Testis (tissue), 2 donors: ENCODE measurements at regions not wholly inside any gene's neighbourhood (a gene's known extent, or its start where the extent isn't known, plus 50 kb on each side); places are given as distances from the start of the nearest gene placed in this dataset.

Source experiments
- DNase-seq: peaks from one replicate; pipeline ENCODE4 v3.0.0-alpha.2; 2019
- H3K27ac ChIP-seq, 2 donors: fragments of 200-600 bp; sonication (generic); one replicate each; pipeline ENCODE4 v1.5.1; 2019
- H3K27me3 ChIP-seq: fragments of 200-600 bp; sonication (generic); one replicate; pipeline ENCODE4 v1.5.1; 2019
- H3K36me3 ChIP-seq: fragments of 200-600 bp; sonication (generic); one replicate; pipeline ENCODE4 v1.5.1; 2017; ENCODE audit warnings: low read depth; ENCODE audit errors: missing control alignments
- H3K4me1 ChIP-seq: fragments of 200-600 bp; sonication (generic); one replicate; pipeline ENCODE4 v1.5.1; 2019
- H3K4me3 ChIP-seq, 2 donors: fragments of 200-600 bp; sonication (generic); one replicate each; pipeline ENCODE4 v1.5.1; 2017 to 2019
- H3K9me3 ChIP-seq: fragments of 200-600 bp; sonication (generic); one replicate; pipeline ENCODE4 v1.5.1; 2017
- POLR2A ChIP-seq: fragments of 450-650 bp; IDR thresholded peaks from one replicate; pipeline ENCODE4 v1.6.1; 2017; ENCODE audit warnings: antibody characterized with exemption, mild to moderate bottlenecking, moderate library complexity
- WGBS, 2 donors: methylation state at CpG; one replicate each; pipeline ENCODE4 v1.1.5; 2018; 5-methylcytosine and 5-hydroxymethylcytosine counted together
- intact Hi-C: fragments of 100-400 bp; cut with DNase I; formaldehyde crosslinking; loops from one replicate; pipeline ENCODE4 v1.15.1; 2023; ENCODE audit warnings: low total_unique reads
- TF ChIP-seq, protein P1 (sequence below), 3 experiments: fragments of 450-650 bp in 2 of 3; fragments of 200-600 bp in 1 of 3; sonication (generic) in 1 of 3; IDR thresholded peaks; one replicate each; pipeline ENCODE4 v1.5.1; 2016 to 2019; ENCODE audit warnings: antibody characterized with exemption in 3 of 3, mild to moderate bottlenecking in 2 of 3, moderate library complexity in 1 of 3

DNA sequence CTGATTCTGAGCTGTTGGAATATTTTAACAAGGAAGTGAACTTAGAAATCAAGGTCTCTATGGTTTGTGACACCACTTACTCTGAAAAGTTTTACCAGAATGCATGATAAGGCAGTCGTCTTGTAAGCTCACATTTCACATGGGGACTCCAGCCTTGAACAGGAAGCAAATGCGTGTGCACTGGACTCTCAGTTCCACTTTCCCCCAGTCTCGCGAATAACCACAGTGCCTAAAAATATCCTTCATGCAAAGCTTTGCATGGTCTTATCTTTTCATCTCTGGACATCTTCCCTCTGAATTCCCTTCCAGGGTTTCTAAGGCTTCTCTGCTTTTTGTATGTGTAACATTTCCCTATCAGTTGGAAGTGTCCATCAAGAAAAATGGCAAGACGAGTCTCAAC lies 581.8 kb downstream of the NLGN4X start:
- TF ChIP-seq POLR2A = no peak
- TF ChIP-seq, protein P1, sequence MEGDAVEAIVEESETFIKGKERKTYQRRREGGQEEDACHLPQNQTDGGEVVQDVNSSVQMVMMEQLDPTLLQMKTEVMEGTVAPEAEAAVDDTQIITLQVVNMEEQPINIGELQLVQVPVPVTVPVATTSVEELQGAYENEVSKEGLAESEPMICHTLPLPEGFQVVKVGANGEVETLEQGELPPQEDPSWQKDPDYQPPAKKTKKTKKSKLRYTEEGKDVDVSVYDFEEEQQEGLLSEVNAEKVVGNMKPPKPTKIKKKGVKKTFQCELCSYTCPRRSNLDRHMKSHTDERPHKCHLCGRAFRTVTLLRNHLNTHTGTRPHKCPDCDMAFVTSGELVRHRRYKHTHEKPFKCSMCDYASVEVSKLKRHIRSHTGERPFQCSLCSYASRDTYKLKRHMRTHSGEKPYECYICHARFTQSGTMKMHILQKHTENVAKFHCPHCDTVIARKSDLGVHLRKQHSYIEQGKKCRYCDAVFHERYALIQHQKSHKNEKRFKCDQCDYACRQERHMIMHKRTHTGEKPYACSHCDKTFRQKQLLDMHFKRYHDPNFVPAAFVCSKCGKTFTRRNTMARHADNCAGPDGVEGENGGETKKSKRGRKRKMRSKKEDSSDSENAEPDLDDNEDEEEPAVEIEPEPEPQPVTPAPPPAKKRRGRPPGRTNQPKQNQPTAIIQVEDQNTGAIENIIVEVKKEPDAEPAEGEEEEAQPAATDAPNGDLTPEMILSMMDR (IDR thresholded peaks at IDR 0.05) = no peak
- H3K9me3 ChIP-seq = no peaks in the 10 kb centered on the region
- no peaks in the 10 kb centered on the region for H3K27me3 ChIP-seq
- intact Hi-C loops = no loop called here
- no peak for DNase-seq
- H3K4me1 ChIP-seq = no peaks in the 10 kb centered on the region
- no peaks in the 10 kb centered on the region for H3K36me3 ChIP-seq
- no peak overlapping the region for H3K4me3 ChIP-seq
- H3K27ac ChIP-seq = no peak overlapping the region
- WGBS, 2 donors = 44 to 72% methylated on average over 2 to 5 of the region's 5 CpGs

DNA sequence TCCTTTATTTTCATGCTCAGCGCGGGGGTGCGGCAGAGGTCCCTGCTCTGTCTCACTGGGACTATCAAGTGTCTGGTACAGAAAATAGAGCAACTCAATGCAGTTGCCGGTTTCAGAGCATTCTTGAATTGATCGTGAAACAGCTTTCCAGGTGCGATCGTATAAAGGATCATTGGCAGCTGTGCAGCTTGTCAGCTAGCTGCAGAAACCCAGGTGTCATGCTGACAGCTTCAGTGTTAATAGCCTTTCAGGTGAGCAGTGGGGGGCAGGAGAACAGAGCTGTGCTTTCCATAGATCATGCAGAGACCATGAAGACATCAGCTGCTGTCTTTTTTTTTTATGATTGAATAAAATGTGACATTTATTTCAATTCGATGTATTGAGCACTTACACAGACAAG lies 583.9 kb downstream of the NLGN4X start:
- intact Hi-C loops = no loop called here
- H3K27ac ChIP-seq = no peak overlapping the region
- TF ChIP-seq POLR2A = no peak
- TF ChIP-seq, protein P1 (IDR thresholded peaks at IDR 0.05) = no peak

DNA sequence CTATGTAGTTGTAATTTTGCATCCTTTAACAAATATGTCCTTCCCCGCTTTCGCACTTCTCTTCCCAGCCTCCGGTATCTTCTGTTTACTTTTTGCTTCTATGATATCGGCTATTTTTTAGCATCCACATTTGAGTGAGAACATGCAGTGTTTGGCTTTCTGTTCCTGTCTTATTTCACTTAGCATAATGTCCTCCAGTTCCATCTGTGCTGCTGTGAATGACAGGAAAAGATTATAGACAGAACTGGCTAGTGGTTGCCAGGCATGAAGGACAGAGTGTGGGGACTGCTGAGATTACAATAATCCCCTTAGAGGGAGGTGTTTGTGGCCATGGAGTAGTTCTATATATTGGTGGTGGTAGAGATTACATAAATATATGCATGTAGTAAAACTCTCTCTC lies 588.6 kb downstream of the NLGN4X start:
- no peak for DNase-seq
- no peak overlapping the region for H3K27ac ChIP-seq
- no peaks in the 10 kb centered on the region for H3K9me3 ChIP-seq
- TF ChIP-seq, protein P1 (IDR thresholded peaks at IDR 0.05) = no peak
- TF ChIP-seq POLR2A = no peak
- H3K27me3 ChIP-seq = no peaks in the 10 kb centered on the region
- intact Hi-C loops = no loop called here
- H3K36me3 ChIP-seq = no peaks in the 10 kb centered on the region
- H3K4me3 ChIP-seq = no peak overlapping the region
- WGBS, 2 donors = 77 to 89% methylated on average over 4 of the region's 4 CpGs
- no peaks in the 10 kb centered on the region for H3K4me1 ChIP-seq

More for the DNA sequence above, 583.9 kb downstream of the NLGN4X start:
- WGBS, 2 donors = 57 to 70% methylated on average over 6 to 8 of the region's 8 CpGs
- H3K36me3 ChIP-seq = no peaks in the 10 kb centered on the region
- H3K9me3 ChIP-seq = no peaks in the 10 kb centered on the region
- DNase-seq = no peak
- no peaks in the 10 kb centered on the region for H3K4me1 ChIP-seq
- H3K4me3 ChIP-seq = no peak overlapping the region
- H3K27me3 ChIP-seq = no peaks in the 10 kb centered on the region

DNA sequence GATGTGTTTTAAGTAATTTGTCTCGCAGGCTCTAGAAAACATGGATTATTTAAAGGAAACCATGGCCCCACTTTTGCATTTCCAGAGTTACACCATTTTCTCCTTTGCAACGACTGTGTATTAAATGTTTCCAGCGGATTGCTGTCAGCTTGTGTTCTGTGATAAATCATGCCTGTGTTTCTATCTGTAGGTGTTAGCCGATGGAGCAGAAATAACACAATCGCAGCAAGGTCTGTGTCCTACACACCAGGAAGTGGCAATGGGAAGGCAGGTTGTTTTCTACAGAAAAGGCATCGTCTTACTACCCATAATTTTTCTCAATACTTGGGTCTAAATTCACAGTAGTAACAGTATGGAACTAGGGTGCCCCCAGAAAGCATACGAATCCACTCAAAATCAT lies 590.1 kb downstream of the NLGN4X start:
- intact Hi-C loops = no loop called here
- no peak for DNase-seq
- H3K27ac ChIP-seq = no peak overlapping the region
- H3K4me1 ChIP-seq = no peaks in the 10 kb centered on the region
- no peaks in the 10 kb centered on the region for H3K9me3 ChIP-seq
- no peak for TF ChIP-seq POLR2A
- TF ChIP-seq, protein P1 (IDR thresholded peaks at IDR 0.05) = no peak
- no peak overlapping the region for H3K4me3 ChIP-seq
- no peaks in the 10 kb centered on the region for H3K27me3 ChIP-seq
- 78 to 91% methylated on average over 7 of the region's 7 CpGs for WGBS, 2 donors
- no peaks in the 10 kb centered on the region for H3K36me3 ChIP-seq

DNA sequence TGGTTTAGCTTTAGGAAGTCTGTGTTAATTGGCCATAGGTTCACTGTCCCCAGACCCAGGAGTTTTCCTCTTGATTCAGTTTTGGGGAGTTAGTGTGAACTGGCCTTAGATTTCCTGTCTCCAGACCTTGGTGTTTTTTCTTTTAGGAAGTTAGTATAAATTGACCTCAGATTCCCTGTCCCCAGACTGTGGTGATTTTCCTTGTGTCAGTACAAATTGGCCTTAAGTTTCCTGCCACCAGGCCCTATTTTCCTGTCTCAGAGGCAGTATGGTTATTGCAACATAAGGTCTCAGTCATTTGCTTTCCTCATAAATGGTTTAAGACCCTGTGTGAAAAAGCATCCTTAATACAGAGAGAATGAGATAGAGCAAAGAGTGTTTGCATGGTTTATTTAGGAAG lies 595.8 kb downstream of the NLGN4X start:
- Histone ChIP-seq H3K4me3 (no peak overlapping the region), H3K4me1 (no peaks in the 10 kb centered on the region), H3K27ac (no peak overlapping the region), H3K27me3 (no peaks in the 10 kb centered on the region), H3K36me3 (no peaks in the 10 kb centered on the region), H3K9me3 (no peaks in the 10 kb centered on the region)
- TF ChIP-seq POLR2A = no peak
- TF ChIP-seq, protein P1 (IDR thresholded peaks at IDR 0.05) = no peak
- intact Hi-C loops = no loop called here
- DNase-seq = no peak
